NB4 (cell line): ENCODE measurements at regions not wholly inside any gene's neighbourhood (a gene's known extent, or its start where the extent isn't known, plus 50 kb on each side); places are given as distances from the start of the nearest gene placed in this dataset.

Source experiments
- DNase-seq: peaks from one replicate; pipeline ENCODE4 v3.0.0; 2010; ENCODE audit warnings: low read depth
- H3K4me3 ChIP-seq: one replicate; pipeline ENCODE4 v1.5.1; 2011; ENCODE audit warnings: mild to moderate bottlenecking, low read depth, low read length, moderate library complexity
- CTCF ChIP-seq: IDR thresholded peaks from one replicate; pipeline ENCODE4 v1.5.1; 2012; ENCODE audit warnings: low read depth, low read length
- MAX ChIP-seq: IDR thresholded peaks from 2 replicates; pipeline ENCODE4 v1.6.1; 2011; ENCODE audit warnings: low read depth, low read length
- MYC ChIP-seq: IDR thresholded peaks from 2 replicates; pipeline ENCODE4 v1.6.1; 2011; ENCODE audit warnings: low read depth, low read length
- POLR2A ChIP-seq: IDR thresholded peaks from 2 replicates; pipeline ENCODE4 v1.6.1; 2011; ENCODE audit warnings: mild to moderate bottlenecking; ENCODE audit not compliant: insufficient read length; ENCODE audit errors: extremely low read depth

DNA sequence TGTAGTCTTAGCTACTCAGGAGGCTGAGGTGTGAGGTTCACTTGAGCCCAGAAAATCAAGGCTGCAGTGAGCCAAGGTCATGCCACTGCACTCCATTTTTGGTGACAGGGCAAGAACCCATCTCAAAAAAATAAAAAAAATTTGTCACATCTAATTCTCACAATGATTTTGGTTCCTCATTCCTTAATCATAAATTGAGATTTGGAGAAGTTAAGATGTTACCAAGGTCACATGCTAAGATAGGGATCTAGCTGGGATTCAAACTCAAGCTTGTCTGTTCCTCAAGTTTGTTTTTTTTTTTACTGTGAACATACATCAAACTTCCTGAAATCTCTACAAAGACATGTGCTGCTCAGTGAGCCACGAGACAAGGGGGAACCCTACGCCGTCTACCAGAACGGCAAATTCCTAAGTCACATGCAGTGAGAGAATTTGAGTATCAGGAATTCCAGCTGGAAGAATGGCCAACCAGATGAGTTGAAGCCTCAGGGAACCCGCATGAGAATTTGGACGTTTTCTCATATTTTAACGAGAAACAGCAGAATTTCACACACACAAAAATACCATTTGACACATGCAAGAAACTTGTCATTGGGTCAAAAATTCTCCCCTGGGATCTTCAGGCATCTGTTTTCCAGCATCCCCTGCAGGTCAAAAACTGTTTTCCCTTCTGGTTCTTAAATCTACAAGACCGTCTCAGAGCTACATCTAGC lies 414.1 kb upstream of the GOT2 start:
- DNase-seq, result no peak
- TF ChIP-seq MYC, result no peak

DNA sequence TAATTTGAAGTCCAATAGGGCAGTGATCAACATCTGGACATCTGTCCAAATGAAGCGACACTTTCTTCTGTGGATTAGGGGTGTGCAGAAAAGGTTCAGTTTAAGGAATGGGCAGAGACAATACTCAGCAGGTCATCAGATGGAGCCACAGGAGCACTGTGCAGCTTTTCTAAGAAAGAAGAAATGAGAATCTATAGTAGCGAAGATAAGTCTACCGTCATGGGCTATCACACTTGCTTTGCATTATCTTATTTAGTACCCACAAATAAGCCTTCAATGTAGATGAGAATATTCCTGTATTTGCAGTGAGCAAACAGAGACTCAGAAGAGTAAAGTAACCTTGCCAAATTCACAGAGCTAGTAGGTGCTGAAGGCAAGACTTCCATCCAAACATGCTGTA lies 412.0 kb upstream of the GOT2 start:
- H3K4me3 ChIP-seq, result no peak overlapping the region
- no peak for DNase-seq
- no peak for TF ChIP-seq CTCF
- no peak for TF ChIP-seq MAX
- TF ChIP-seq MYC, result no peak

More for the DNA sequence above, 414.1 kb upstream of the GOT2 start:
- H3K4me3 ChIP-seq, result no peak overlapping the region

DNA sequence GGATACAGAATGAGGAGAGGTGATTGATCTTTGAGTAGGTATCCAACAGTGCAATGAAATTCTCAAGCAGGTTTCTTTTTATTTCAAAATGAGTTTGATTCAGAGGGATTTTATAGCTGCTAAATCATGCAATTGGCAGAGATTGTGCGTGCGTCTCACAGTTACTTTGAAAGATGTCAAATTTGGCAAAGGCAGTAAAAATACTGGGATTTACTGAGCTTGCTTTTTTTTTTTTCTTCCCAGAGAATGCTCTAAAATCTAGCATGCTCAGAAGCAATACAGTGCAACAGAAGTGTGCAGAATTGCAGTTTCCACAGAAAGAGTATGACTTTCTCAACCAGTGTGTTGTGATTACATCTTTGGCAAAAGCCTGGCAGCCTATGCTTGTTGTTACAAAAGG lies 410.7 kb upstream of the GOT2 start:
- DNase-seq, result no peak
- H3K4me3 ChIP-seq, result no peak overlapping the region
- no peak for TF ChIP-seq MAX
- TF ChIP-seq CTCF, result no peak
- no peak for TF ChIP-seq POLR2A
- no peak for TF ChIP-seq MYC

DNA sequence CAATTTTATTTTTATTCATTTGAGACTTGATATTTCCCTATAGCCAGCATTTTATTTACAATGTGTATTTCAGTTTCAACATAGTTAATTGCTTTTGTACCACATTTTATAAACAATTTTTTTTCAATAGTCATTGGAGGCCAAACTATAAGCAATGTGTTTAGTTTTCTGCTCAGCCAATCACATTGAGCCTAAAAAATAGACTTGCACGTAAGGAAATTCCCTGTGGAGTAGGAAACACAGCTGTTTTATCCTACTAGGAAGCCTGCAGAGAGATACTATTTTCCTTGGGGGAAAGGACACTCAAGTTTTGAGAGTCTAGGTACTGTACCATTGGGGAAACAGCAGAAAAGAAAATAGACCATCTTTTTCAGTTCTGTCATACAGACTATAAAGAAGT lies 410.2 kb upstream of the GOT2 start:
- TF ChIP-seq MYC (no peak), POLR2A (no peak), MAX (no peak), CTCF (no peak)
- H3K4me3 ChIP-seq, result no peak overlapping the region
- DNase-seq, result no peak

- no peak for DNase-seq
- no peak for TF ChIP-seq POLR2A
- no peak for TF ChIP-seq MAX
- TF ChIP-seq CTCF, result no peak
- TF ChIP-seq MYC, result no peak
- no peak overlapping the region for H3K4me3 ChIP-seq
Observed at GRCh38 chr16:59126486-59126885, 392.4 kb upstream of the GOT2 start.

DNA sequence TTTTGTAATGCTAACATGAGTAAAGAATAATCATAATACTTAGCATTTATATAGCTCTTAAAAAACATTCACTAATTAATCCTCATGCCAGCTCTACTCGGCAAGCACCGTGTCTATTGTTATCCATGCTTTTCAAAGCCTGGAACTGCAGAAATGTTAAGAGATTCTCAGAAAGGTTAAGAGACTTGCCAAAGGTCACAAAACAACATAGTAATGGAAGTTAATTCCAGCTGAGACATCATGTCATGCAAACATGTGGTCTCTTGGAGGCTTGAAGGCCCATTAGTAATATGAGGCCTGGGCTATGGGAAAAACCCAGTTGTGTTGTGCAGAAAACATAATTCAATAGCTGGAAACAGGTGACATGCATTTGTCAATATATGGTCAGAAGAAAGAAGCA lies 389.9 kb upstream of the GOT2 start:
- TF ChIP-seq MYC (no peak), MAX (no peak), POLR2A (no peak), CTCF (no peak)
- no peak for DNase-seq
- H3K4me3 ChIP-seq, result no peak overlapping the region
